GM19025 (cell line): ENCODE measurements at regions not wholly inside any gene's neighbourhood (a gene's known extent, or its start where the extent isn't known, plus 50 kb on each side); places are given as distances from the start of the nearest gene placed in this dataset.
A peak's percentile ranks its signal among the peaks of the same experiment; 100 is the strongest.

Source experiments
- ATAC-seq: cut with Tn5 transposase; IDR thresholded peaks from one replicate; pipeline ENCODE4 v1.9.1; 2021; ENCODE audit warnings: mild to moderate bottlenecking, low read depth, moderate library complexity; ENCODE audit not compliant: unreplicated experiment

DNA sequence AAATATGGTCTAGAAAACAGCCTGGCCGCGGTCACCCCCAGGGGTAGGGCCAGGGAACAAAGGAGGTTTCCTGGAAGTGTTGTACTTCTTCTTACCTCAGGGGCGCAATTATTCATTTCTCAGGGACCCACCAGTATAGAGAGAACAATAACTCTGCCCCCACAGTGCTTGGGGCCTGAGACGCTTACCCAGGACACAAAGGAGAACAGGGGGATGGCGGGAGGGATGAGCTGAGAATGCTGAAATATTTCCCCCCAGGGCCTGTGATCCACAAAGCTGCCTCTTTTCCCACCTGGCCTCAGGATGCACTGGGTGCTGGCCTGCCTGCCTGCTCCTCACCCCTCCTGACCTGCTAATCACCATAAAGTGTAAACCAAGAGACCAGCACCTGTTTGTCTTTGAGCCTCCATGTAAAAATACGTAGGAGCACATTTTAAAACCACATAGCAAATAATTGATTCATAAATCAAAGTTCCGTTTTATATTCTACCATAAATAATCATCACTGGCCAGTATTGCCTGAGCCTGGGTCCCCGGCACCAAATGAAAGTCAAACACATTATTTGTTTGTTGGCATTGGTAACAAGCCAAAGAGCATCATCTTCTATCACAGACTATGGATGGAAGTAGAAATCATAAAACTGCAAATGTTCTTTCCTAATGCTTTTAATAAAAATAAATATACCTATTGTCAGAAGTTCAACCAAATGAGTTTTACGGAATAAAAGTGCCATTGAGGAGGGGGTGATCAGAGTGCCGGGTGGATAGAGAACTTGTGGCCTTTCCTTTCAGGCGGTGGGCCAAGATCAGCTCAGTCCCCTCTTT is 67.3 kb upstream of the RMDN2 start:
- ATAC-seq: no peak

DNA sequence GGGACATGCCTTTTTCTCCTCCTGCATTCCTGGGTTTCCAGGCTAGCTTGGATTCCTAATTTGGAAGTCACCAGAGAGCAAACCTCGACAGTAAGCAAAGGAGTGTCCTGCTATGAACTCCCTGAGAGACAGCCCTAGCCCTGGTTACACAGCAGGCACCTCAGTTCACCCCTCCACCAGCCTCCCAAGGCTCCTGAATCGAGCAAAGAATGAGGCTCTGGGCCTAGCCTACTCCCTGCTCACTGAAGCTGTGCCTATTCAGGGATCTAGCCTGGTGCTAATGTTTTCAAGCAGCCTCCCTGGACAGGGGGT is 66.7 kb upstream of the RMDN2 start:
- no peak for ATAC-seq

DNA sequence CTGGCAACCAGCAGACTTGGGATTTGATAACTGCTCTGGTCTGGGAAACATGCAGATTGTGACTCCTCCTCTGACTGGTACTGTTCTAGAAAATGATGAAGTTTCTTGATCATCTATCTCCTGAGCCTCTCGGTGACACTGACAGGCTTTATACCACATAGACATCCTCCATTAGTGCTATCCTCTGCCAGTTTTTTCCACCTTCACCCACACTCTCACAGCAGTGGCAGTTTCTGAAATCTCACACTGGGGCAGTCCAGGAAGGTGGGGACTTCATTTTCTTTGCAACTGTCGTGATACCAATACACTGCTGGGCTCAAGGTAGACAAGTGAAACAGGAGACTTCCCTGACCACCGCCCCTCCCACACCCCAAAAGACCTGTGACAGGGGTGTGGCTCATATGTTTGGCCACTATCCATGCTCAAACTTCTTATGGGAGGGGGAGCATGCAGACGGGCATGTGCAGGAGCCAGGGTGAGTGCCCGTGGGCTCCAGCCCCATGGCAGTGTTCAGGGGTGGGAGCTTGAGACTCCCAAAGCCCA is 66.3 kb upstream of the RMDN2 start:
- no peak for ATAC-seq

DNA sequence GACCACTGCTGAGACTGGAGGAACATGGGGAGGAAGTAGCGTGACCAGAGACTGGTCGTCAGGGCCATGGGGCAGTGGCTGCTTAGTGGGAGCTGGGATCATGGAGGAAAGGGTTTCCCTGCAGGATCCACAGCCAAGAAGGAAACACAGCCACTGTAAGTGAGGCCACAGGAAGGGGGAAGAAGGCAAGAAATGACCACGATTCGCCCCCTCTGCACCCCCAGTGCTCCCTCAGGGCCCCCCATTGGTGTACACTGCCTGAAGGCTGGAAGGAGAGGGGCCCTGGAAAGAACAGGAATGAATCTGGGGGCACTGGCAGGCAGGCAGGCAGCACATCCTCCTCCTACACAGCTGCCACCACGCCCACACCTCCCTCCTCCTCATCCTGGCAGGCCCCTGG is 62.5 kb upstream of the RMDN2 start:
- ATAC-seq: no peak

DNA sequence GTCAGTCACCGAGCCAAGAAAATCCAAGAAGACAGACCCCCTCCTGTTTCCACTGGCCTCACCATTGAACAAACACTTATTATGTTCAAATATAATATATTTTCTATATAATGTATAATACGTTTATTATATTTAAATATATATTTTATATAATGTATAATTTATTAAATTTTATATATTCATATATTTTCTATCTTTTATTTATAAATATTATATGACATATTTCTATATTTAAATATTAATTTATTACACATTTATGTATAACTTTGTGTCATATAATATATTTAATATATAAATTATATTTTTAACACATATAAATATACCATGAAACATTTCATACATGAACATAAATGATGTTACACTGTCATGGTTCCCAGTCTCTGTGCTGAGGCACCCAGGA is 60.9 kb upstream of the RMDN2 start:
- no peak for ATAC-seq

DNA sequence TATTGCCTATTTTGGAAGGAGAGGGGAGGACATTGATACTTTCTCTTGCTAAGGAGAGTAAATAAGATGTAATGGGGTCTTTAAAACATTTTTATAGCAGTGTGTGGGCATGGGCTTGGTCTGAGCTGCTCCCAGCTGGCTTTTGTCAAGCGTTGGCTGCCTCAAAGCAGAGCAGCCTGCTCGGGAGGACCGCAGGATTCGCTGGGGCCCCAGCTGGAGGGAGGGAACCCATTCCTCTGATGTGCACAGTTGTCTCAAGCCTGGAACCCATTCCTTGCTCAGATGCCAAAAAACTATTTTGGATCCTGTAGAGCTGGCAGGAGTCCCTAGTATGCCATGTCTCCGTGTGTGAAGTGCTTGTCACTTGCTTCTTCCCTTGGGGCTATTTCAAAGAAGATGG is 59.4 kb upstream of the RMDN2 start:
- ATAC-seq: no peak

DNA sequence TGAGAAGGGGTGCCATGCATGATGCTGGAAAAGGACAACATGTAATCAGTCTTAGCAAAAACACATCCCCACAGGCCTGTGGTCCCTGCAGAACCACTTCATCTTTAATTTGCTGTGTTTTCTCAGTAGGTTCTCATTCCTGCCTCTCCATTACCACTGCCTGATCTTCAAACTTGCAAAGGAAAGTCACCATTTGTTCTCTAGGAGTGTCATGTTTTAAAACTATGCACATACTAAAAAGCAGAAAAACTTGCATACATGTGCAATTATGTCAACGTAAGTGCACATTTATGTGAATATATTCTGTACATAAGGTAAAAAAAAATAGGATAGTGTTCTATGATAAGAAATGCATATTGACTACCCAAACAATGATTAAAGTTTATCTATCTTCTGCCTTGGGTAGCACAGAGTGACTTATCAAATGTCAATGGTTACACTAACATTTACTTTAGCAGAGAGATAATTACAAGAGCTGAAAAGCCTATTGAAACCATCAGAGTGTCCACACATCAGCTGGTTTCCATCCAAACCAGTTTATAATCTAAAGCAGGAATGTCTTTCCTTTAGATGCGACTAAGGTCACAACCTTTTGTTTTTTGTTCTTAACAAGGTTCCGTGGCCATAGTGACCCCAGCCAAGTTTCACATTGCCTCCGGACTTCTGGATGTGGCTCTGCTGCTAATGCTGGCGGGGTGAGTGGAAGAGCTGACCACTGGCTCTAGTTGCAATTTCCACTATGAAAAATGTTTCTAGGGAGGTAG is 58.7 kb upstream of the RMDN2 start:
- ATAC-seq: no peak

DNA sequence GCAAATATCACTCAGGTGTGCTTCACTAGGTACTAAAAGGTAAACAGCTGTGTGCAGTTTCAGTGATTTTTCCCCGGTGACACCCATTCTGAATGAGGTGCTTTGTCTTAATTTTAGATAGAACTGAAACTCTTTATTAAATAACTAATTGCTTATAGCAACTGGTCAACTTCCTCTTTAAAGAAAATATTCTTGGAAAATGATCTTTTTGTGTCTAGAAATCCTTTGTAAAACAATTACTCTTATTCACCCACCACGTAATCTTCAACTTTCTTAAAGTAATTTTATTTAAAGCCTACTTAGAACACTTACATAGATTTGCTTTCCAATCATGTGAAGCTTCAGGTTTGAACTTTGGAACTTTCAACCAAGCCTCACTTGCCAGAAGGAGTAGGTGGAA is 57.9 kb upstream of the RMDN2 start:
- no peak for ATAC-seq

DNA sequence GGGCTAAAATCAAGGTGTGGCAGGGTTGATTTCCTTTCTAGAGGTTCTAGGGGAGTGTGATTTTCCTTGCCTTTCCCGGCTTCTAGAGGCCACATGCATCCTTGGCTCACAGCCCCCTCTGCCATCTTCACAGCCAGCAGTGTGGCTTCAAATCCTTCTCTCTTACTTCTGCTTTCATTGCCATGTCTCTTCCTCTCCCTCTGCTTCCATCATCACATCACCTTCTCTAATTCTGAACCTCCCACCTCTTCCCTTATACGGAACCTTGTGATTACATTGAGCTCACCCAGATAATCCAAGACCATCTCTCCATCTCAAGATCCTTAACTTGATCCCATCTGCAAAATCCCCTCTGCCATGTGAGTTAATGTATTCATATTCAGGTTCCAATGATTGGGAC is 56.2 kb upstream of the RMDN2 start:
- no peak for ATAC-seq

DNA sequence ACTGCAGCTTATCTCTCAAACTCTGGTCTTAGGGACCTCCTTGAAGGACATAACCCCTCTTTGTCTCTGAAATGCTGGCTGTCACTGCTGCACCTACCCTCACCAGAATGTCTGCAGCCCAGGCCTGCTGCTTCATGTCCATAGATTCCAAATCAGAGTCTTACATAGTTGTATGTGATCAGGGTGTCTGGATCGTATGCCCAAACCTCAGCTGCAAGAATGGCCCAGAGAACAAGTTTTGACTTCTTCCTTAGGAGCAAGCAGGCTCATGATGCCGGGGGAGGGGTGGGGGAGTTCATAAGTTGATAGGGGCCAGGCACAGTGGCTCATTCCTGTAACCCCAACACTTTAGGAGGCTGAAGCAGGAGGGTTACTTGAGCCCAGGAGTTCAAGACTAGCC is 55.8 kb upstream of the RMDN2 start:
- no peak for ATAC-seq

DNA sequence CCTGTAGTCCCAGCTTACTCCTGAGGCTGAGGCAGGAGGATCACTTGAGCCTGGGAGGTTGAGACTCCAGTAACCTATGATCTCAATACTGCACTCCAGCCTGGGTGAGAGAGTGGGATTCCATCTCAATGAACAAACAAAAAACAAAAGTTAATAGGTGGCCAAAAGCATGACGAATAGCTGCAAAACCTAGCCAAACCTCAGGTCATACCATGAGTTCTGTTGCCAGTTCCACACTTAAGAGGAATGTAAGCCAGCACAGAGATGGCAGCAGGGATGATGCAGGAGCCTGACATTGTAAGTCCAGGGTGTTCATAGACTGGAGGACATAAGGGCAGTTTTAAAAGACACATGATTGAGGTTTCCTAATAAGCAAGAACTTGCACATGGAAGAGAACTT is 55.3 kb upstream of the RMDN2 start:
- ATAC-seq: no peak

DNA sequence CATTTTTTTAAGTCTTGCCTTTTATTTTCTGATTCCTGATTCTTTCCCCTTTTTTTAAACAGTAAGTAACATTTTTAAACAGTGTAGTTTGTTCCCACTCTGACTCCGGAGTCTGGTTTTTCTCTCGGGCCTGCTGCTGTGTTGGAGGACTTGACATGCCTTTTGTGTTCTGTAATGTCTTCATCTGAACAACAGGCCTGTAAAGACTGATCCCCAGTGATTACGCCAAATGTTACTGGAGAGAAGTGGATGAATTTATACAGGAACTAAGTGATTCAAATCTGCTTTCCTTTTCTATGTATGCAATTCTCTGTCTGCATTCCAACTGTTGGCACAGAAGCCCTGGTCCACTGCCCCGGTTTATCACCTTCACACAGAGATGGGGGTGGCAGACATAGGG is 54.3 kb upstream of the RMDN2 start:
- ATAC-seq: no peak

DNA sequence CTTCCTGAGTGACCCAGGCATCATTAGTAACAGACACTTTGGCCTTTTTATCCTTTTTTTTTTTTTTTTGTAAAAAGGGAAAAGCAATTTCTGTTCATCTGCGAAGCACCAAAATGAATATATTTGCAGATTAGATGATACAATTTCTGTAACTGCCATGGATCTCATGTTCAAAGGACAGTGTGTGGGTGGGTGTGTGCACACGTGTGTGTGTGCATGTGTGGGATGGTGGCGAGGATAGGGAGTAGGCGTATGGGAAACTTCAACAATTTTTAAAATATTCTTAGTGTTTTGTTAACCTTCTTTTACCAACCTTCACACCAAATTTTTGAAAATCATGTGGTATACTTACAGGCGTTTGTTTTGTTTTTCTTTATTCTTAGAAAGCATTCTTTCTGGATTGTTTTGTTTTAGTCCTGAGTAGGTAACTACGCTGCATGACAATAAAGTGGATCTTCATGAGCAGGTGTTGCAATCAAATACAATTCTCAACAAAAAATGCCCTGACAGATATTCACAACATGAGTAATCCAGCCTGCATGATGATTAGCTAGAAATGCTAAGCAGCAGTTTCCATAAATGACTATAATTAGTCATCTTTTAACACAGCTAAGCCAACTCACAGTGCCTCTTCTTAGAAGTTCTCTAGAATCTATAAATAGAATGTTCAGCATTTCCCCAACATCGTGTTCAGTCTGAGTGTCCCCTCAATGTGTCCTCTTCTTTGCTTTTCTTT is 53.5 kb upstream of the RMDN2 start:
- ATAC-seq: peak; percentile 75

DNA sequence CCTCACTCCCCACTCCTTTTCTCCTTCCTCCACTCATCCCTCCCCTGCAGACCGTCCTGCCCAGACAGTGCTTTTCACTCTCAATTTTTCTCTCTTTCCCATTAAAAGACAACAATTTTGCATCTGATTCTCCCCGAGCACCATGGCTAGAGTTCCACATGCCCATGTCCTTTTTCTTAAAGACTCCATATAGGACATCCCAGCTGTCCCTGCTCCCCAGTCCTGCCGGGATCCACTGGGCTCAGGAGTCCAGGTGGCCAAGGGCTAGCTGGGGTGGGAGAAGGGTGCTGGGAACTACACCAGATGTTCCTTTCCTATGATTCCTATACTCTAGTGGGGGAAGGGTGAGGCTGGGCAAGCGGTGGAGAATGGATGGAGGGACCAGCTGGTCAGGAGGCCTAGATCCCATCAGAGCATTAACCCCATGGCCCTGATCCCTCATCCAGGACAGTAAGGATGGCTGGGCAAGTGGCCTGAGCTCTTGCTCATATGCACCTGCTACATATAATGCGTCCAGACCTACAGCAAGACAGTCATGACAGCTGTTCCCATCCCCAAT is 52.8 kb upstream of the RMDN2 start:
- ATAC-seq: no peak

DNA sequence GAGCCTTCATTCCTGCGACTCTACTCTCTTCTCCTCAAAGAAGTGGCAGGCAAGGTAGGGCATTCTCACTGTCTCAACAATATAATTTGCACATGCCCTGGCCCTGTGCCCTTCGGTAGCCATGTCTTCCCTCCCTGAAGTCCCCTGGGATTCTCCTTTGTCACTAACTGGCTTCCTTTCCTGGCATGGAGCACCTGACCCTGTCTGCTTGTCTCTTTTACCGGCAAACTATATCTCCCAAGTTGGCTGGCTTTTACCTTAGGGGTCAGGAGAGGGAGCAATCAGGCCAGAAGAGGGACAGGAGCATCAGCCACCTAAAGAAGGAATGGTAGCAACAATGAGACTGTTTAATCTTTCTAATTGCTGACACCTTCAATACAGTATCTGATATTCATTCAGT is 51.9 kb upstream of the RMDN2 start:
- ATAC-seq: no peak

DNA sequence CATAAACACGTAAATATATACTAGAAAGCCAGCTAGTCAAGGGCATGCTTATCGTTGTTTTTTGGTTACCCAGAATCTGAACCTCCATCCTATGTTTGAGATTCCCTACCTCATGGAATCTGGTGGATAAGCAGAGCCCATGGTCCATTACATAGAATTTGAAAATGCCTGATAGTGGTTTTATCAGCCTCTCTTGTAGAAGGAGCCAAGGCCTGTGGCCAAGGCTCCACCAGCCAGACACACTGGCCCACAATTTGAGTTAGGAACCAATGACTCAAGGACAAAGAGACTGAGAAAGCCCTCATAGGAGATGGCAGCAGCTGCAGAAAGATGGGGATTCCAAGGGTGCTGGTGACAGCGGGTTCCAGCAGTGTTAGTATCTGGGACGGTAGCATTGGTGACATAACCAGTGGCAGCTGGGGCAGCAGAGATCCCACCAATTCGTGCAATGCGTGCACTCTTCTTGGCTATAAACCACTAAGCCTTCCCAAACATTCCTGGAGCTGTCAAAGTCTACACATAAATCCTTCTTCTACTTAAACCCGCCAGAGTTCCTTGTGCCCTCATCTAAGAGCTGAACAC is 51.2 kb upstream of the RMDN2 start:
- ATAC-seq: no peak

DNA sequence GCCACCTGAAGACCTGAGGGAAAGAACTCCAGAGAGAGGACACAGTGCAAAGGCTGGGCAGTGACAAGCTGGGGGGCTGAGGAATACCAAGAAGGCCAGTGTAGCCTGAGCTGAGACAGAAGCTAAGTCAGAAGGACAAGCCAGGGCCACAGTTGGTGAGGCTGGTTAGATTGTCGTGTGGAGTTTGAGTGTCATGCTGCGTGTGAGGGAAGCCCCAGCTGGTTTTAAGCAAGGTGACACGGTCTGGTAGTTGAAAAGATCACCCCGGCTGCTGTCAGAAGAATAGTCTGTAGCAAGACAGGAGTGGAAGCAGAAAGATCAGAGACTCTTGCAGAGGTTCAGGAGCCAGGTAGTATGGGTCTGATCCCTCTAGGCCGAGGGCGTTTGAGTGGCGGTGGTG is 50.6 kb upstream of the RMDN2 start:
- no peak for ATAC-seq
